ENCODE measurements at regions not wholly inside any gene's neighbourhood (a gene's known extent, or its start where the extent isn't known, plus 50 kb on each side); places are given as distances from the start of the nearest gene placed in this dataset.
"Not testable (repeated sequence)": the region's sequence is repeated elsewhere in the genome, so short reads cannot be mapped to it uniquely, and the experiment has no call there.

- in situ Hi-C loops (cut with MboI; ENCODE audit: low pct_unique_long_range_greater_than_20kb, low sequenced_read_pairs, unreplicated experiment), result no loop called here
These were observed 566.5 kb upstream of the B3GAT1 start for GRCh38 chr11:134978388-134979088.

GRCh38 chr11:134976551-134976950, 564.5 kb upstream of the B3GAT1 start:
- no peak for TF ChIP-seq CTCF (IDR thresholded peaks at IDR 0.05; ENCODE audit: extremely low read depth, insufficient read depth, missing control alignments)
- in situ Hi-C loops (cut with MboI; ENCODE audit: low pct_unique_long_range_greater_than_20kb, low sequenced_read_pairs, unreplicated experiment), result no loop called here

More at GRCh38 chr11:134978388-134979088, 566.5 kb upstream of the B3GAT1 start:
- no peak for DNase-seq (ENCODE audit: low spot score)
- TF ChIP-seq CTCF (IDR thresholded peaks at IDR 0.05; ENCODE audit: extremely low read depth, insufficient read depth, missing control alignments), result peak; percentile 10

GRCh38 chr11:134975866-134976376, 563.9 kb upstream of the B3GAT1 start:
- no peak for TF ChIP-seq CTCF (IDR thresholded peaks at IDR 0.05; ENCODE audit: extremely low read depth, insufficient read depth, missing control alignments)
- DNase-seq (ENCODE audit: low spot score), result no peak
- in situ Hi-C loops (cut with MboI; ENCODE audit: low pct_unique_long_range_greater_than_20kb, low sequenced_read_pairs, unreplicated experiment), result no loop called here

More at GRCh38 chr11:134976551-134976950, 564.5 kb upstream of the B3GAT1 start:
- DNase-seq (ENCODE audit: low spot score), result no peak

DNA sequence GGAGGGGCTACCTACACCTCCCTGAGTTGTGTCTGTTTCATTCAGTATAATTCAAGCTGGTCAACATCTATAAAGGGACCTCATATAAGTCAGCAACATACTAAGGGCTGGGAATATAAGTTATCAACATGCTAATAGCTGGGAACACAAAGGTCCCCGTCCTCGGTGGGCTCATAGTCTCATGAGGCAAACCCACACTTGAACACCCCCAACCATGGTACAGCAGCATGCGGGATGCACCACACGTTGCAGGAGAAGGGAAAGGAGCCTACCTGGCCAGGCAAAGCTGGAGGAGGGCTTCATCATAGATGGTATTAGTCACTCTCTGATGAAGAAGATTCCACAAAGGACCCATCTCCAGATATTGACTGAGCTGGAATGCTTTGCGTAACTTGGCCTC, 561.8 kb upstream of the B3GAT1 start:
- no peak for TF ChIP-seq CTCF (IDR thresholded peaks at IDR 0.05; ENCODE audit: extremely low read depth, insufficient read depth, missing control alignments)
- in situ Hi-C loops (cut with MboI; ENCODE audit: low pct_unique_long_range_greater_than_20kb, low sequenced_read_pairs, unreplicated experiment), result no loop called here
- no peak for DNase-seq (ENCODE audit: low spot score)

DNA sequence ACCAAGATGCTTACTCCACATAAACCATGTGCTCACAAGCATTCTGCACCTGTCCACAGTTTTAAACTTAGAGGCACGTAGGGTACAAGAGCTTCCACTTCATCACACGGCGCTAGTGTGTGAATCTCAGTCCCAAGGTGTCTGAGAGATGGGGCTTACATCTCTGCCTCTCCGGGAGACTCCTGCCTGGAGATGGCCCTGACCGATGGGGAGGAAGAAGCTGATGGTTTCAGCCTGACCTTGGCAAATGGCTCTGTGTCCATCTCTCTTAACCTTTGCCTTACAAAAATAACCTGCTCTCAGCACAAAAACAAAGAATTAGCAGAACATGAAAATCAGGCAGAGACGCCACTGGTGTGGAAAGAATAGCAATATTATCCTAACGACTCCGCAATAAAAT, 559.3 kb upstream of the B3GAT1 start:
- TF ChIP-seq CTCF (IDR thresholded peaks at IDR 0.05; ENCODE audit: extremely low read depth, insufficient read depth, missing control alignments), result no peak

DNA sequence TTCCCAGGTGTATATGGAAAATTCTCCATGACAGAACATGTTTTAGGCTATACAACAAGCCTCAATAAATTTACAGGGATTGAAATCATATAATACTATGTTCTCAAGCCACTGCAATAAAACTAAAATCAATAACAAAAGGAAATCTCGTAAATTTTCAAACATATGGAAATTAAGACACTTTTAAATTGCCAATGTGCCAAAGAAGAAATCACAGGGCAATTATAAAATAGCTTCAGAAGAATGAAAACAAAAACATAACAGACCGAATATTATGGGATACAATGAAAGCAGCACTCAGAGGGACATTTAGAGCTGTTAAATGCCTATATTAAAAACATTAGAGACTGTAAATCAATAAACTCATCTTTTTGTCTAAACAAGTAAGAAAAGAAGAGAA, 555.7 kb upstream of the B3GAT1 start:
- TF ChIP-seq CTCF (IDR thresholded peaks at IDR 0.05; ENCODE audit: extremely low read depth, insufficient read depth, missing control alignments), result no peak
- in situ Hi-C loops (cut with MboI; ENCODE audit: low pct_unique_long_range_greater_than_20kb, low sequenced_read_pairs, unreplicated experiment), result no loop called here

More for the DNA sequence above, 559.3 kb upstream of the B3GAT1 start:
- no peak for DNase-seq (ENCODE audit: low spot score)
- in situ Hi-C loops (cut with MboI; ENCODE audit: low pct_unique_long_range_greater_than_20kb, low sequenced_read_pairs, unreplicated experiment), result no loop called here

GRCh38 chr11:134961386-134961785, 549.3 kb upstream of the B3GAT1 start:
- in situ Hi-C loops (cut with MboI; ENCODE audit: low pct_unique_long_range_greater_than_20kb, low sequenced_read_pairs, unreplicated experiment); DNase-seq (ENCODE audit: low spot score): not testable (repeated sequence)

More for the DNA sequence above, 555.7 kb upstream of the B3GAT1 start:
- no peak for DNase-seq (ENCODE audit: low spot score)
